HCT116 (cell line): ENCODE measurements at regions not wholly inside any gene's neighbourhood (a gene's known extent, or its start where the extent isn't known, plus 50 kb on each side); places are given as distances from the start of the nearest gene placed in this dataset.

Experiments used
- ATAC-seq: fragments of 200-7000 bp; cut with Tn5 transposase; 2 replicates; pipeline ENCODE4 v1.9.1; 2020; ENCODE audit warnings: mild to moderate bottlenecking, moderate library complexity
- BruUV-seq: library from RNA; stranded (reverse); fragments of 400-500 nt; replicated peaks from 2 replicates; lab custom pipeline; 2021; lab: Mats Ljungman, UMichigan
- CTCF ChIA-PET: fragments of 300-600 bp; sonication (Branson Sonifier 250); formaldehyde crosslinking; loops from one replicate; lab custom pipeline; 2021; ENCODE audit warnings: antibody characterized with exemption; lab: Charles Lee
- POLR2A ChIA-PET: fragments of 300-600, 350-600 bp; sonication (Branson Sonifier 250); formaldehyde crosslinking; loops from one replicate; lab custom pipeline; 2021; ENCODE audit warnings: antibody characterized with exemption; lab: Charles Lee
- RAD21 ChIA-PET, 2 experiments: fragments of 300-600 bp; sonication (Branson Sonifier 250); formaldehyde crosslinking; loops; one replicate each; lab custom pipeline; 2023; ENCODE audit warnings: low total read pairs in 2 of 2; ENCODE audit not compliant: uncharacterized antibody in 2 of 2, unreplicated experiment in 2 of 2, low non-redundant PET in 1 of 2; lab: Charles Lee
- DNase-seq: peaks from one replicate; pipeline ENCODE4 v3.0.0-alpha.2; 2010; ENCODE audit warnings: low read depth, low spot score
- H2AFZ ChIP-seq: fragments of 200-600 bp; shearing (Covaris generic), sonication (generic); 2 replicates; pipeline ENCODE4 v1.6.1; 2017; ENCODE audit warnings: low read depth, mixed run types, mixed read lengths, antibody characterized with exemption, low read length; ENCODE audit not compliant: poor library complexity, severe bottlenecking
- H3K27ac ChIP-seq: 2 replicates; pipeline ENCODE4 v1.5.1; 2012; ENCODE audit warnings: low read depth, low read length
- H3K27me3 ChIP-seq: fragments of 200-600 bp; sonication (generic); 2 replicates; pipeline ENCODE4 v1.6.1; 2016; ENCODE audit warnings: mixed run types, low read length, mixed read lengths; ENCODE audit not compliant: insufficient read depth
- H3K36me3 ChIP-seq, 2 experiments: fragments of 200-500 bp in 1 of 2; fragments of 200-600 bp in 1 of 2; sonication (Bioruptor generic) in 1 of 2; sonication (generic) in 1 of 2; 2 replicates each; pipeline versions ENCODE4 v1.5.1 to v1.6.1; 2014 to 2016; ENCODE audit warnings: low read length in 2 of 2, inconsistent platforms in 1 of 2, mixed read lengths in 1 of 2, mixed run types in 1 of 2; ENCODE audit not compliant: insufficient read depth in 2 of 2, control insufficient read depth in 1 of 2
- H3K4me1 ChIP-seq, 2 experiments: fragments of 200-600 bp in 1 of 2; sonication (generic) in 1 of 2; 2 replicates each; pipeline versions ENCODE4 v1.5.1 to v1.6.1; 2012 to 2017; ENCODE audit warnings: low read length in 2 of 2, inconsistent platforms in 1 of 2, mild to moderate bottlenecking in 1 of 2, mixed read lengths in 1 of 2, mixed run types in 1 of 2, moderate library complexity in 1 of 2; ENCODE audit not compliant: insufficient read depth in 2 of 2, control insufficient read depth in 1 of 2
- H3K4me2 ChIP-seq: fragments of 200-600 bp; sonication (generic); 2 replicates; pipeline ENCODE4 v1.6.1; 2017; ENCODE audit warnings: mixed run types, low read length, mixed read lengths
- H3K4me3 ChIP-seq, 2 experiments: fragments of 200-600 bp in 1 of 2; sonication (generic) in 1 of 2; replicated peaks in 1 of 2; 2 replicates each; pipeline ENCODE4 v1.5.1; 2011 to 2016; ENCODE audit warnings: low read length in 2 of 2, control low read depth in 1 of 2, low read depth in 1 of 2, mild to moderate bottlenecking in 1 of 2, mixed read lengths in 1 of 2, mixed run types in 1 of 2
- H3K79me2 ChIP-seq: fragments of 200-600 bp; sonication (generic); 2 replicates; pipeline ENCODE4 v1.6.1; 2017; ENCODE audit warnings: mild to moderate bottlenecking, mixed run types, low read length, moderate library complexity, mixed read lengths; ENCODE audit not compliant: insufficient read depth
- H3K9ac ChIP-seq: fragments of 200-600 bp; sonication (generic); 2 replicates; pipeline ENCODE4 v1.6.1; 2016; ENCODE audit warnings: low read length, mixed read lengths
- H3K9me2 ChIP-seq: fragments of 200-600 bp; sonication (generic), shearing (Covaris generic); 2 replicates; pipeline ENCODE4 v1.6.1; 2017; ENCODE audit warnings: mixed run types, mild to moderate bottlenecking, moderate library complexity; ENCODE audit not compliant: insufficient read depth
- H3K9me3 ChIP-seq, 2 experiments: fragments of 200-500 bp in 1 of 2; fragments of 200-600 bp in 1 of 2; sonication (Bioruptor generic) in 1 of 2; sonication (generic) in 1 of 2; 2 replicates each; pipeline ENCODE4 v1.6.1; 2014 to 2017; ENCODE audit warnings: low read length in 2 of 2, mixed read lengths in 2 of 2, inconsistent platforms in 1 of 2, low read depth in 1 of 2, mild to moderate bottlenecking in 1 of 2, mixed run types in 1 of 2, moderate library complexity in 1 of 2; ENCODE audit not compliant: control insufficient read depth in 1 of 2, insufficient read depth in 1 of 2
- H4K20me1 ChIP-seq: fragments of 200-600 bp; sonication (generic), shearing (Covaris generic); 2 replicates; pipeline ENCODE4 v1.6.1; 2017; ENCODE audit warnings: mixed run types, mild to moderate bottlenecking, moderate library complexity; ENCODE audit not compliant: insufficient read depth
- CBX3 ChIP-seq: IDR thresholded peaks from 2 replicates; pipeline ENCODE4 v1.6.1; 2012; ENCODE audit warnings: low read depth
- CTCF ChIP-seq, 3 experiments: fragments of 200-600 bp in 1 of 3; sonication (generic) in 1 of 3; IDR thresholded peaks in 2 of 3; conservative IDR thresholded peaks in 1 of 3; 2 replicates each; pipeline ENCODE4 v1.5.1; 2012 to 2017; ENCODE audit warnings: low read depth in 2 of 3, low read length in 2 of 3, antibody characterized with exemption in 1 of 3, borderline replicate concordance in 1 of 3, control low read depth in 1 of 3, mild to moderate bottlenecking in 1 of 3, mixed read lengths in 1 of 3, mixed run types in 1 of 3, moderate library complexity in 1 of 3; ENCODE audit not compliant: insufficient read depth in 1 of 3
- EGR1 ChIP-seq: IDR thresholded peaks from 2 replicates; pipeline ENCODE4 v1.6.1; 2012; ENCODE audit warnings: low read depth
- ELF1 ChIP-seq: IDR thresholded peaks from 2 replicates; pipeline ENCODE4 v1.6.1; 2012; ENCODE audit warnings: low read depth, borderline replicate concordance
- EZH2 ChIP-seq: fragments of 200-600 bp; sonication (generic); IDR thresholded peaks from 2 replicates; pipeline ENCODE4 v1.6.1; 2017; ENCODE audit warnings: antibody characterized with exemption, mixed run types
- EZH2phosphoT487 ChIP-seq: fragments of 200-600 bp; IDR thresholded peaks from 2 replicates; pipeline ENCODE4 v1.6.1; 2018; ENCODE audit warnings: antibody characterized with exemption, borderline replicate concordance
- FOSL1 ChIP-seq: IDR thresholded peaks from 2 replicates; pipeline ENCODE4 v1.6.1; 2012; ENCODE audit warnings: low read depth
- JUND ChIP-seq: IDR thresholded peaks from 2 replicates; pipeline ENCODE4 v1.6.1; 2012
- POLR2A ChIP-seq: IDR thresholded peaks from 2 replicates; pipeline ENCODE4 v1.7.0; 2011; ENCODE audit warnings: borderline replicate concordance; ENCODE audit not compliant: insufficient read depth, insufficient read length; ENCODE audit errors: extremely low read depth
- POLR2AphosphoS5 ChIP-seq: IDR thresholded peaks from 2 replicates; pipeline ENCODE4 v1.6.1; 2011; ENCODE audit warnings: mild to moderate bottlenecking, low read depth, low read length, moderate library complexity
- RAD21 ChIP-seq: IDR thresholded peaks from 2 replicates; pipeline ENCODE4 v1.6.1; 2012; ENCODE audit warnings: low read depth, mild to moderate bottlenecking
- REST ChIP-seq: IDR thresholded peaks from 2 replicates; pipeline ENCODE4 v1.6.1; 2012; ENCODE audit warnings: low read depth
- SP1 ChIP-seq: IDR thresholded peaks from 2 replicates; pipeline ENCODE4 v1.6.1; 2012; ENCODE audit warnings: low read depth
- SRF ChIP-seq: IDR thresholded peaks from 2 replicates; pipeline ENCODE4 v1.6.1; 2012; ENCODE audit warnings: low read depth
- TCF7L2 ChIP-seq: IDR thresholded peaks from 2 replicates; pipeline ENCODE4 v1.7.0; 2011; ENCODE audit warnings: borderline replicate concordance, inconsistent platforms; ENCODE audit not compliant: insufficient read depth, insufficient read length; ENCODE audit errors: extremely low read depth
- YY1 ChIP-seq: IDR thresholded peaks from 2 replicates; pipeline ENCODE4 v1.6.1; 2011; ENCODE audit warnings: low read length, low read depth, moderate library complexity, mild to moderate bottlenecking; ENCODE audit not compliant: insufficient replicate concordance; ENCODE audit errors: extremely low read depth
- ZBTB33 ChIP-seq: IDR thresholded peaks from 2 replicates; pipeline ENCODE4 v1.6.1; 2011; ENCODE audit warnings: mild to moderate bottlenecking, low read length, moderate library complexity; ENCODE audit not compliant: insufficient replicate concordance; ENCODE audit errors: extremely low read depth
- ZNF274 ChIP-seq: fragments of 200-500 bp; sonication (Bioruptor generic); IDR thresholded peaks from 2 replicates; pipeline ENCODE4 v1.6.1; 2014; ENCODE audit warnings: mild to moderate bottlenecking, low read depth, low read length, inconsistent platforms
- intact Hi-C: fragments of 100-400 bp; cut with micrococcal nuclease; formaldehyde crosslinking; loops from 2 replicates; pipeline ENCODE4 v1.10.0; 2022
- TF ChIP-seq, protein P1 (sequence below): IDR thresholded peaks from 2 replicates; pipeline ENCODE4 v1.6.1; 2012

DNA sequence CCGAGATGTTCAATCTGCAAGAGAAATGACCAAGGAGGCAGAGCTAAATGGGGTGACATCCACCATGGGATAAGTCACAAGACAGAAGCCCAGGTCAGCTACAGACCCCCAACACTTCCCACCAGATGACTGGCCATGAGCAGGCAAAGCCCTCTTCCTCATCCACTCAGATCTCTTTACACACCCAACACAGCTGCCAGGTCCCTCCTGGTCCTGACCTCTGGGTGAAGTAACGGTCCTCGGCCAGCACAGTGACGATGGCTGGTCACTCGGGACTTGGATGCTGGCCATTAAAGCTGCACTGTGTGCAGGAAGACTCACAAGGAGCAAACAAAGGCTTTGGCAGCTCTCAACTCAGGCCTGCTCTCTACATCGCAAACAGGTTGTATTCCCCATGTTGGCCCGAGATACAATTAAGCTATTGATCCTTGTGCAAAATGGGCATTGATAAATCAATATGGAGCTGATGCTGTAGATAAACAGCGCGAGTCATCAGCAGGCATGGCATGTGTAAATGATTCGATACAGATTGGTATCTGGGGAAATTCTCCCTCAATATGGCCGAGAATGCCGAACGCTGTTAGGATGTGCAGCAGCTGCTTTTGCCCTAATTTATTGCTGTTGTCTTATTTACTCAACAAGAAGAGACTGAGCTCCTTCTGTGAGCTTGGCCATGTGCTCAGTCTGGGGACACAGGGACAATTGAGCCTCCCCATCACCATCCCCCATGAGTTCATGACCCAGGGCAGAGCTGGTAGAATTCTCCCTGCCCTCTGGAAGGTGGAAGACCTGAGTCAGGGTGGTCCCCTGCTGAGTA is 98.7 kb downstream of the C5orf15 start:
- Histone ChIP-seq H3K36me3 (no peaks in the 10 kb centered on the region), H3K27ac (no peak overlapping the region), H3K79me2 (no peaks in the 10 kb centered on the region), H3K9ac (no peak overlapping the region), H3K4me3 (no peak overlapping the region; a peak in 1 of 4 replicates), H3K9me3 (no peaks in the 10 kb centered on the region), H3K27me3 (no peaks in the 10 kb centered on the region), H4K20me1 (no peaks in the 10 kb centered on the region), H3K9me2 (no peaks in the 10 kb centered on the region), H2AFZ (peak overlapping the region; percentile 5), H3K4me1 (peaks cover 0 to 5% of the 10 kb centered on the region in 2 experiments; a peak in 1 of 4 replicates), H3K4me2 (peak overlapping the region; percentile 43)
- intact Hi-C loops: loop anchor here (1.0 to 5.0 kb wide), 4 partner anchors 115 to 757 kb away; no protein-coding TSS in a partner anchor
- no TSS peak for BruUV-seq
- ATAC-seq: peak; percentile 46
- ChIA-PET RAD21 (no interaction called here), CTCF (interaction anchor here (1.4 to 1.6 kb wide), 2 partner anchors 26 to 115 kb away, joined by 4 to 11 read pairs; no protein-coding TSS in a partner anchor), POLR2A (no interaction called here)
- DNase-seq: no peak
- TF ChIP-seq ELF1 (no peak), ZNF274 (no peak), ZBTB33 (no peak), EZH2 (no peak), SP1 (no peak), JUND (no peak), YY1 (no peak), RAD21 (no peak), CBX3 (no peak), SRF (no peak), REST (no peak), FOSL1 (no peak), CTCF (IDR thresholded peaks at IDR 0.05 in 2 of 3, conservative IDR thresholded peaks at IDR 0.05 in 1 of 3; ENCODE audit: borderline replicate concordance in 1 of 3, insufficient read depth in 1 of 3, low read depth in 2 of 3, low read length in 2 of 3) (no peak; a peak in 1 of 6 replicates), EZH2phosphoT487 (no peak), EGR1 (no peak), TCF7L2 (no peak), POLR2AphosphoS5 (no peak), POLR2A (no peak)
- TF ChIP-seq, protein P1, sequence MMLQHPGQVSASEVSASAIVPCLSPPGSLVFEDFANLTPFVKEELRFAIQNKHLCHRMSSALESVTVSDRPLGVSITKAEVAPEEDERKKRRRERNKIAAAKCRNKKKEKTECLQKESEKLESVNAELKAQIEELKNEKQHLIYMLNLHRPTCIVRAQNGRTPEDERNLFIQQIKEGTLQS: no peak
